Suppressor macrophage (primary cell): ENCODE measurements at regions not wholly inside any gene's neighbourhood (a gene's known extent, or its start where the extent isn't known, plus 50 kb on each side); places are given as distances from the start of the nearest gene placed in this dataset.
A peak's percentile ranks its signal among the peaks of the same experiment; 100 is the strongest.

ENCODE experiments used
- DNase-seq, 4 experiments: peaks; one replicate each; pipeline ENCODE4 v3.0.0-alpha.2; 2020 to 2022

- no peak for DNase-seq
These were observed 890.9 kb downstream of the MRPL39 start for GRCh38 chr21:24716281-24716918.

DNA sequence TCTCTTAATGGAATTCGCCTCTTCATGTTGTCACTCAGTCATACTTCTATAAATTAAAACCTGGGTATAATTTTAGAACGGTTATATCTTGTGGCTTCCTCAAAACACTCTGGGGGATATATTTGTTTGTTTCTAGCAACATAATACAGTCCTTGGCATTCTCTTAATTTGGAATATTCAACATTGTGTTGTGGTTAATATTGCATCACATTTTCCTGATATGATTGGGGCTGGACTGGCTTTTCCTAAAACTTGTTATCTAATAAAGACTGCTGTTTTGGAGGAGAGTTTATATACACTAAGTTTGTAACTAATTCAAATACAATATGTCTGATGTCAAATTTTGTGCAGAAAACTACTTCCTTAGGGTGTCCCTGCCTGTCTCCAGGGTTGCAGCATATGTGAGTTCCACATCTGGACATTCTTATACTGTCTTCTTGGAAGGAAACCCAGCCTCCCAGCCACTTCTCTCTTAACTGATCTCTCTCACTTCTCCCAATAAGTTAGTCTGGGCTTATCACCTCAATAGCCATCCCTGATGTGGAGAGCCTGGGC is 892.6 kb downstream of the MRPL39 start:
- no peak for DNase-seq

GRCh38 chr21:24705201-24705600 is 902.1 kb downstream of the MRPL39 start:
- no peak for DNase-seq

DNA sequence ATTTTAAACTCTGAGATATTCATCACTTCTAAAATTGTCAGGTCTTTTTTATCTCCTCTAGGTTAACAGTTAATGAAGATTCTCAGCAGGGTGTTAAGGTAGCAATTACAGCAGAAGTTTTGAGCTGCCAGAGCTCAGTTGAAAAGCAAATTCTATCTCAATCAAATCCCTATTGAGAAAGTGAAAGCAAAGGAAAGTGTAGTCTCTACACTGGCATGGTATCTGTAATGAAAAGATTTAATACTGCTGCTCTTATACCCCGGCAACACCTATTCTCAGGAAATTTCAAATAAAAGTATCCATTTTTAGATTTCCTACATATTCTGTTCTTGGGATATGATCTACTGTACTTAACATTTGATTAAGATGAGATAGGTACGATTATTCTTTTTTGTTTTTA is 913.5 kb downstream of the MRPL39 start:
- DNase-seq, result no peak

DNA sequence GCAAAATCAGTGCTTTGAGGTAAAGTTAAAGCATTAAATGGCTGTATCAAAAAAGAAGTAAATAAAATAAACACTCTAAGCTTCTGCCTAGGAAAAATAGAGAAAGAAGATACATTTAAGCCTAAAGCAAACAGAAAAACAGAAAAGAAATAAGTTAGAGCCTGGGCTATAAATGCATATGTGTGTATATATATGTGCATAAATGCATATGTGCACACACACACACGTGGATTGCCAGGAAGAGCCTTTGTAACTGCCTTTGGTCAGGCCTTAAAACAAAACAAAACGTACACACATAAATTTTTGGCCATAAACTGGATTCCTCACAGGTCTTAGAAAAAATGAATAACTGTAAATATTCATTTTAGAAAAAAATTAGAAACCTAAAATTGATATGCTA is 925.8 kb downstream of the MRPL39 start:
- no peak for DNase-seq

DNA sequence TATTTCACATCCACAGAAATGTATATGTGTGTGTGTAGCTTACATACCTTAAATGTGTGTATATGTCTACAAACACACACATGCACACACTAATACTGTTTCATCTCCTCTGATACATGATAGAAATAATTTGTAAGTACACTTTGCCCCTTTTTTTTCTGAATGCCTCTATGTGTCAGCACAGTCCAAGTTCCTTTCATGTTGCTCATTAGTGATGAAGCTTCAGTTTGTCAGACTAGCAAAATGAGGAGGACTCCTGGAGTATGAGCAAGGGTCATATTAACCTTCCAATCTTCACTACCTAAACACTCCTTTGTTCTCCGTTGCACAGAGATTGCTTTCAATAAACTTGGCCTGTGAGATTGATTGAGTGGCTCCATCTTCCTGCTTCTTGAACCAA is 935.4 kb downstream of the MRPL39 start:
- DNase-seq, result no peak

- no peak for DNase-seq
These were observed 948.4 kb downstream of the MRPL39 start for GRCh38 chr21:24658926-24659325.

- DNase-seq, result no peak
These were observed 949.3 kb downstream of the MRPL39 start for GRCh38 chr21:24658026-24658425.

DNA sequence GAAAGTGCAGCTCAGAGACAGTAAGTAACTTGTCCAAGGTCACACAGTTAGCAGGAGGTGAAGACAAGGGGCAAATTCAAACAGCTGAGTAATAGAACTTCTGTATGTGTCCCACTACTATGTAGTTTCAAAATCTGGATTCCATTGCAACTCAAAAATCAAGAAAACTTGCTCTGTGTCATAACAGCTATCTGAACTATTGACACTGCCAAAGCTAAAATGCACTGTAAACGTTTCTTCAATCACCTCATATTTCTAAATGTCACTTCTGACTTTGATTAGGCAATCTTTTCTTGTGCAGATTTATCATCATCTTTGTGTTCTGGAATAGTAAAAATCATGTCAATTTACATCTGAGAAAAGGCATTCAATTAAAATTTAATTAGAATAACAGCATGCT is 957.6 kb downstream of the MRPL39 start:
- no peak for DNase-seq

DNA sequence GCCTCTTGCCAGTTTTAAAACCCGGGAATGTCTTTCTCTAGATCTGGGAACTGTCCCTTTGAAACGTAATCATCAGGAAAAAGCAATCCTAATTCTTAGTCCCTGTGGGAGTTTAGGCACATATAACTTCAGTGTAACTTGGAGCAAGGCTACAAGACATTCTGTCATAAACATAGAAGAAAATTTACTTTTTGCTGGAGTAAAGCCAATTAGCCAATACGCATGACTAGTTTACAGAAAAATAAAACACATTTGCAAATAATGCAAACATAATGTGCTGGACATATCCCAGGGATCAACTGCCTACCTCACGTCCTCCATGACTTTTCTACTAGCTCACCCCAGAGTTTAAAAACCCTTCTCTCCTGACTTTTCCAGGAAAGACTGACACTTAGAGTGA is 970.6 kb downstream of the MRPL39 start:
- no peak for DNase-seq

DNA sequence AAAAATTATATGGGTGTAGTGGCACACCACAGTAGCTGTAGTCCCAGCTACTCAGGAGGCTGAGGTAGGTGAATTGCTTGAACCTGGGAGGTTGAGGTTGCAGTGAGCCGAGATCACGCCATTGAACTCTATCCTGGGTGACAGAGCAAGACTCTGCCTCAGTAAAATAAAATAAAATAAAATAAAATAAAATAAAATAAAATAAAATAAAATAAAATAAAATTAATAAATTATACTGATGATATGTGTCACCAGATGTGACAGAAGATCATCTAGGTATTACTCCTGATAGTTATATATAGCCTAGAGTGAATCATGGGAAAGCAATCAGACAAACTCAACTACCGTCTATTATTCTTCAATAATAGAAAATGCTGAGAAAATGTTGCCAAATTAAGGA is 972.5 kb downstream of the MRPL39 start:
- no peak for DNase-seq

- no peak for DNase-seq
These were observed 978.7 kb downstream of the MRPL39 start for GRCh38 chr21:24628536-24628935.

DNA sequence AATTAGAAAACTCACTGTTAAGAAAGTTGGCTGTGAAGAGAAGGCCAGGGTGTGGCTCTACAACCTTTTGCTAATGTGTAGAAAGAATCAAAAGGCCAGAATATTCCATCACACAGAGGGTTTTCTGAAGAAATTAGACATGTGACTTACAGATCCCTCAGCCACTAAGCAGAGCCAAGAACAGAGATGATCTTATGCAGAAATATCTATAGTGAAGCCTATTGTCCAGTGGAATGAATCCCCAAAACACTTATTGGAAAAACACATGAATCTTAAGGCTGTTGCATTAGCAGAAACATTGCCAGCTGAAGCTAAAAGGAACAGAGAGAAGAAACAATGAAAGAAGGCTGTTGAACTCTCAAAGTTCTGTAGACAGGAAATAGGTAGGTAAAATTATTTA is 979.2 kb downstream of the MRPL39 start:
- no peak for DNase-seq

DNA sequence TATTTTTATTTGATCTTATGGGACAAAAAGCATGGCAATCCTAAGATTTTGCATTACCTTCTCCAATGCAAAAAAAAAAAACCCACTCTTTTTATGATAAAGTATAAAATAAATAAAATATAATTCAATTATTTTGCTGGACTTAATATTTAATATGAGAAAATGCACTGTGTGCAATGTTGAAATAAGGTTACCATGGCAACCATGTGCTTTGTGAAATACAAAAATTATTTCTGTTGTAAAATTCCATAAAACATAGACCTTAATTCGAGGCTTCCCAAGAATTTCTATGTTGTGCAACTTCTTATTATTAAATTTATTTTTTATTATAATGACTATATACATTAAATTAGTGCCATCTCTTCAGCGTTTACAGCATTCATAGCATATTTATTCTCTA is 989.5 kb downstream of the MRPL39 start:
- no peak for DNase-seq

- DNase-seq, result no peak
These were observed 1013.2 kb downstream of the MRPL39 start for GRCh38 chr21:24594082-24594481.

DNA sequence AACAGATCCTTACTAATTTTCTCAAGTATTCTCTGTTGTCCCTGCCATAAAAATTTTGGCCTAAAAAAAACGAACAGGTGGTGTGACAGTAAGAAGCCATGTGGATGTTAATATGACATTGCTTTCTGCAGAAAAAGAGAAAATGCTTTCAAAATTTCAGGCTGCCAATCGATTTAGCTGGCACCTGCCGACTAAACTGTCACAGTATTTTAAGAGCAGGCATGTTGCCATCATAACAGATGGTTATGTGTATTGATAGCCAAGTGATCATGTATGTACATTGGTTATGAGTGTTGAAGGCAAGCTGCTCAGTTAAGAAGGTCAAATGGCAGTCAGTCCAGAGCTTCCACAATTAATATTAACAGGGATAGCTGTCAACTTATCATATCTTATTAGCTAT is 1017.0 kb downstream of the MRPL39 start:
- DNase-seq, result no peak

DNA sequence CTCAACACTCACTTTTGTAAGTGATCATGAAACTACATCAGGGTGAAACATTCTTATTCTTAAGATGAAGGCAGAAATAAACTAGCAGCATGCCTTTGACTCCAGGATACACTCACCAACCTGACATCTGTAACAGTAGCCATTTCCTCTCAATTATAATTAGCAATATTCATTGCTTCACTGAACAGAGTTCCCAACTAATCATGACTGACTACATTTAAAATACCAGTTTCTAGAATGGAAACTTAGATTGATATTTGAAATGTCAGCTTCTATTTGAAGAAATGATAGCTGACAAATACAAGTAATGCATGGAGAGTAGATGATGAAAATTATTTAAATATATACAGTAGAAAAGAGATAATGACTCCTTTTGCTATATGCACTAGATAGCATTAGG is 1023.8 kb downstream of the MRPL39 start:
- DNase-seq, result no peak

DNA sequence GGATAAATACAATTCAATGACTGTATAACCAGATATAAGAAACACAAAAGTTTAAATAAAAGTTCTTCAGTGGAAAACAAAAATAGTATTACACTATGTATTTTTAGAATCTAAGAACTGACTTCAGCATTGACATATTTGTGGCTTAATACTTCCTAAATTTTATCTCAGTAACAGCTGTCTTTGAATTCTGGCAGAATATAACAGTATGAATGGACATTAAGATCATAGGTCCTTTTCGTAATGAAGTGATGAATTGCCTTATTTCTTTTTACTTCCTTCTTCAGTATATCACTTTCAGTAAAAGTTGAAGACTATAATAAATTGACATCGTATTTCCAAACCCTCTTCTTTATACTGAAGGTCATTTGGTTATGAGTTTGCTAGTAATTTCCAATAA is 1030.0 kb downstream of the MRPL39 start:
- DNase-seq, result no peak

- no peak for DNase-seq
These were observed 1046.0 kb downstream of the MRPL39 start for GRCh38 chr21:24561291-24561690.

DNA sequence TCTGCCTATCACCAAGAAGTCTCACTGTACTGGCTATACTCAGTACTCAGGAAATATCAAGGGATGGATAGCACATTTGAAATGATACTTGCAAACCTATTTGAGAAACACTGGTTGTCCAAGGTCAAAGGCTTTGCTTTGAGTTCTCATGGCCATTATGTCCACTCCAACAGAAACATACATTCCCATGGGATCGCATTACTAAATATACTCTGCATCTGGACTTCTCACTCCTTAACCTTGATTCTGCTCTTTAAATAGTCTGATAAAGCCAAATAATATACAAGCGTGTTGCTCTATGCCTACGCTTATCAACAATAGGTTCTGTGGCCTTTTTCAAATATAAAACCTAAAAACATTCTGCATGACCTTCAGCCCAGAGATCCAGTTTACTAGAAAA is 1054.8 kb downstream of the MRPL39 start:
- no peak for DNase-seq

DNA sequence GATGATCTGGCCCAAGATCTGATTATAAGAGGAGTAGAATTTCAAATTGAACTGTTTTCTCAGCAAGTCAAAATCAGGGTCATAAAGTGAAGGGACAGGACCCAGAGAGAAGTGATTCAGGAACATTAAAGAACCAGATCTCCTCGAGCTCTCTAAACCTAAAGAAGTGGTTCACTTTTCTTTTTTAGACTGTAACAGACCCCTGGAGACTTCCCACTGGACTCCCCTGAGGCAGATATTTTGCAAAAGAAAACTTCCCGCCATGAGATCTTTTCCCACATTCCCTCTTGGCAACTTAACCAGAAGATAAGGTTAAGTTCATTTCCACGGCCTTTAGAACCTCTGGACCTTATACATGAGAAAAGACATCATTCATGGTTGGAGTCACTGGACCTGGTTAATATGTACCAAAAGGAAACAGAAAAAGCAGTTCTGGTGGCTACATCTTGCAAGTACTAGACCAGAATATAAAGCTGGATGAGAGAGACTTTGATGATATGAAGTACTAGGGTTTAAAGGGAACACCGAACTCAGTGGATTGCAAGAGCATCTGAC is 1061.4 kb downstream of the MRPL39 start:
- no peak for DNase-seq

DNA sequence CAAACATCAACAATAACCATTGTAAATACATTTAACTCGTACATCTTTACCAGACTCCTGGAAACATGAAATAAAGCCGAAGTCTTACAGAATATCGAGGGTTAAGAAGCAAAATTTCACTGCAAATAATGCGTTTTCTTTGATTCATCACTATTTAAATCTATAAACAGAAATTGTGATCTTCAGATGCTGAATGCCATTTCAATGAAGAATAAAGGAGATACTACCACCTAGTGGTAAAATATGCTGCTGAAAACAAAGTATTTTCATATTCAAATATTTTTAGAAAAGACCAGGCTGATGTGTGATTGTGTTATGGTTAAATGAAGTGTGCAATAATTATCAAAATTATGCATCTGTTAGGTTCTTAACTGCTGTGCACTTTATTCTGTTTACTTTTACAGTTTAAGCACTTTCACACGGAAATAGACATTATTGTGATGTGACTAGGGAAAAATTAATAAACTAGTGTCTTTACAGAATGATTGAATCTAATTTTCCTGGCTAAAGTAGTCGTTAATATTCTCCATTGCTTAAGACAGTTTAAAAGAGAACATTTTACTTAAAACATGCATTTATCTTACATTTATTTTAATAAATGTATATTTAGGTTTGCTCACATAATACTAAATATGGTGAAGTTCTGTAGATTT is 1093.1 kb downstream of the MRPL39 start:
- peak in 2 of 4 experiments; percentile 36 to 60 for DNase-seq

DNA sequence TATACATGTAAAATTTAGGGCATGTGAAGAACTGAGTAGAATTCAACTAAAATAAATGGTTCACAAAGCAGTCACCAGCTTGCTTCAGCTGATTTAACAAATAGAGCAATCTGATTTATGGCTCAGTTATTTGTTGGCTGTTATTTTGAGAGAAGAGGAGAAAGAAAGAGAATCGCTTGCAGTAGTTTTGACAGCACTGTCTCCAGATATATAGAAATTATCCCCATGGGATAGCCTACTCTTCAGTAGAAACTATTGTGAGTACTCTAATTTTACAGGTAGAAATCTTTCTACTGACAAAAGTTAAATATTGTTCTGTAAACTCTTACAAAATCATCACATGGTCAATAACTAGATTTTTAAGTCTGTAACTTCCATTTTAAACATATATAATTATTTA is 1098.2 kb downstream of the MRPL39 start:
- no peak for DNase-seq

- DNase-seq, result no peak
These were observed 1120.3 kb downstream of the MRPL39 start for GRCh38 chr21:24486973-24487372.
